Fibroblast of pulmonary artery (primary cell): ENCODE measurements at regions not wholly inside any gene's neighbourhood (a gene's known extent, or its start where the extent isn't known, plus 50 kb on each side); places are given as distances from the start of the nearest gene placed in this dataset.

ENCODE experiments used
- DNase-seq: peaks from one replicate; pipeline ENCODE4 v3.0.0-alpha.2; 2010; ENCODE audit warnings: low read depth
- H3K4me3 ChIP-seq: replicated peaks from 2 replicates; pipeline ENCODE4 v1.5.1; 2011; ENCODE audit warnings: low read depth, mild to moderate bottlenecking, control low read depth, low read length, moderate library complexity
- TF ChIP-seq, protein P1 (sequence below): IDR thresholded peaks from 2 replicates; pipeline ENCODE4 v1.5.1; 2011; ENCODE audit warnings: mild to moderate bottlenecking, control low read depth, low read length, inconsistent platforms; ENCODE audit errors: missing control alignments

DNA sequence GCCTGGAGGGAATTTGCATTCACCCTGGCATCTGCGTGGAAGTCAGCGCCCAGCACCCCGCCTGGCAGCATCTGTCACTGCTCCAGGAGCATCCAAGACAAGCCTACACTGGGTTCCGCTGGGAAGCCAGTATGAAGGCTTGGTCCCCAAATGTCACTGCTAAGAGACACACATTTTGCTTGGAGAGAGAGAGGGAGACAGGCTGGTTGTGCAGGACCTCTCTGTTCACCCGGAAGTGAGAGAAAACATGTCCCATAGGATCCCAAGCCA lies 119.5 kb downstream of the SEC23IP start:
- H3K4me3 ChIP-seq: no peak overlapping the region
- TF ChIP-seq, protein P1, sequence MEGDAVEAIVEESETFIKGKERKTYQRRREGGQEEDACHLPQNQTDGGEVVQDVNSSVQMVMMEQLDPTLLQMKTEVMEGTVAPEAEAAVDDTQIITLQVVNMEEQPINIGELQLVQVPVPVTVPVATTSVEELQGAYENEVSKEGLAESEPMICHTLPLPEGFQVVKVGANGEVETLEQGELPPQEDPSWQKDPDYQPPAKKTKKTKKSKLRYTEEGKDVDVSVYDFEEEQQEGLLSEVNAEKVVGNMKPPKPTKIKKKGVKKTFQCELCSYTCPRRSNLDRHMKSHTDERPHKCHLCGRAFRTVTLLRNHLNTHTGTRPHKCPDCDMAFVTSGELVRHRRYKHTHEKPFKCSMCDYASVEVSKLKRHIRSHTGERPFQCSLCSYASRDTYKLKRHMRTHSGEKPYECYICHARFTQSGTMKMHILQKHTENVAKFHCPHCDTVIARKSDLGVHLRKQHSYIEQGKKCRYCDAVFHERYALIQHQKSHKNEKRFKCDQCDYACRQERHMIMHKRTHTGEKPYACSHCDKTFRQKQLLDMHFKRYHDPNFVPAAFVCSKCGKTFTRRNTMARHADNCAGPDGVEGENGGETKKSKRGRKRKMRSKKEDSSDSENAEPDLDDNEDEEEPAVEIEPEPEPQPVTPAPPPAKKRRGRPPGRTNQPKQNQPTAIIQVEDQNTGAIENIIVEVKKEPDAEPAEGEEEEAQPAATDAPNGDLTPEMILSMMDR: no peak
- no peak for DNase-seq

DNA sequence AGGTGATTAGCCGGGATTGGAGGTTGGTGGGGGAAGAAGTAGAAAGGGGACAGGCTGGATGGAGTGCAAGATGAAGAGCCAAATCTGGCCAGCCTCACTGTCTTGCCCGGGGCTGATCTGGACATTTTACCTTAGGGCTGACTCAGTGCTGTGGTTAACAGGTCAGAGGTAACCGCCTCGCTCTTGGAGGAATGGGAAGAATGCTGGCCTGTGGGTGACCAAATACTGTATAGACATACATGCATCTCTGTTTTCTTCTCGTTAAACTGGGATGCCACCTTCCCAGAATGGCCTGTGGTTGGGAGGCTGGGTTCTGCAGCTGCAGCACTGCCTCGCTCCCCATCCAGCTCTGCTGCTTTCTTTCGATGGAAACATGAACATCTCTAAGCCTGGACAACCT lies 120.0 kb downstream of the SEC23IP start:
- no peak overlapping the region for H3K4me3 ChIP-seq
- DNase-seq: no peak
- TF ChIP-seq, protein P1: no peak

DNA sequence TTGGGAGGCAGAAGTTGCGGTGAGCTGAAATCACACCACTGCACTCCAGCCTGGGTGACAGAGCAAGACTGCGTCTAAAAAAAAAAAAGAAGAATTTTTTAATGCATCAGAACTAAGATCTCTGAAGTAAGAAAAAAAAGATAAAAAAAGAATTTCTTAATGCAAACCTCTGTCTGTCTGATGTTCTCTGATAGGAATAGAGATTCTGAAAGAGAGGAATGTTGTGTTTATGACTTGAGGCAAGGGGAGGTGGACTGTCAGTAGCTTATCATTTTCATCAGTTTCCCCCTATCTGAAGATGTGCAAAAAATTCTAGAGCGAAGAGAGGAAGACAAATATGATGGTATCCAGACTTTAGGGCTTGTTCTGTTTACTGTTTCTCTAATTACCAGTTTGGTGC lies 121.5 kb downstream of the SEC23IP start:
- no peak for DNase-seq
- TF ChIP-seq, protein P1: no peak
- H3K4me3 ChIP-seq: no peak overlapping the region

DNA sequence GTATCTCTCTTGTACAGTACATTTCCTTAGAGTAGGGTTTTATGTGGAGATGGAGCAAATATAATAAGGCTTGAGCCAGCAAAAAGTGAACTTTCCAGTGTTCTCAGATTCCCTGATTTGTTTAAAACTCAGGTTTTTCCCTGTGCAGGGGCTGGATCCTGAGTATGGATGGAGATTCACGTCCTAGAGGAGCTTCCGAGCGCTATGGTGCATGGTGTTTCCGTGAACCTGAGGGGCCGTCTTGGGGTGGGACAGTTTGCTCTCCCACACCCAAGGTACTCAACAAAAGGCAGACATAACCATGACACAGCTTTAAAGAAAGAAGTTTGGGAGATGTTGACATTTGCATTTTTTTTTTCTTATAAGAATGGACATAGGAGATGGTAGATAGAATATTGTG lies 122.5 kb downstream of the SEC23IP start:
- TF ChIP-seq, protein P1: no peak
- no peak overlapping the region for H3K4me3 ChIP-seq
- no peak for DNase-seq

DNA sequence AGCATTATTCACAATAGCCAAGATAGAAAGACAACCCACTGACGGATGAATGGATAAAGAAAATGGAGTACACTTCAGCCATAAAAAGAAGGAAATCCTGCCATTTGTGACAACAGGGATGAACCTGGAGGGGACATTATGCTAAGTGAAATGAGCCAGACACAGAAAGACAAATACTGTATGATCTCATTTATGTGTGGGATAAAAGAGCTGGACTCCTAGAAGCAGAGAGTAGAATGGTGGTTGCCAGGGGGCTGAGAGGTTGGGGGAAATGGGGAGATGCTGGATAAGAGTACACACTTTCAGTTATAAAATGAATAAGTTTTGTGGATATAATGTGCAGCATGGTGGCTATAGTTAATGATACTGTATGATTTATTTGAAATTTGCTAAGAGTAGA lies 124.4 kb downstream of the SEC23IP start:
- no peak overlapping the region for H3K4me3 ChIP-seq
- TF ChIP-seq, protein P1: no peak

DNA sequence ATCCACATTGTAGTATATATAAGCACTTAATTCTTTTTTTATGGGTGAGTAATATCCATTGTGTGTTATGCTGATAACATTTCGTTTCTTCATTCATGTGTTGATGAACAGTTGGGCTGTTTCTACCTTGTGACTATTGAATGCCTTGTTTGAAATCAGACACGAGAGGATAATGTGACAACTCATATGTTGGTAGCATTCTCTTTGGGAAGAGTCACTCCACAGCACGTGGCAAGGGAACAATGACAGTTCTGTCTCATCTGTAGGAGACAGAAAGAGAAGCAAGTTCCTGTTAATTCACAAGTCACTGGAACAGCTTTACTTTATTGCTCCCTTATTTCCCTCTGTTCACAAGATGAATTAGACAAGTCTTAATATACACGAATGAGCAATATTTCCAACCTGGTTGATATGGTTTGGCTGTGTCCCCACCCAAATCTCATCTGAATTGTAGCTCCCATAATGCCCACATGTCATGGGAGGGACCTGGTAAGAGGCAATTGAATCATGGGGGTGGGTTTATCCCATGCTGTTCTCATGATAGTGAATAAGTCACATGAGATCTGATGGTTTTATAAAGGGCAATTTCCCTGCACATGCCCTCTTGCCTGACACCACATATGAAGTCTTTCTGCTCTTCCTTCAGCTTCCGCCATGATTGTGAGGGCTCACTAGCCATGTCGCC lies 125.3 kb downstream of the SEC23IP start:
- no peak overlapping the region for H3K4me3 ChIP-seq
- no peak for DNase-seq
- TF ChIP-seq, protein P1: no peak

More for the DNA sequence above, 124.4 kb downstream of the SEC23IP start:
- DNase-seq: no peak

DNA sequence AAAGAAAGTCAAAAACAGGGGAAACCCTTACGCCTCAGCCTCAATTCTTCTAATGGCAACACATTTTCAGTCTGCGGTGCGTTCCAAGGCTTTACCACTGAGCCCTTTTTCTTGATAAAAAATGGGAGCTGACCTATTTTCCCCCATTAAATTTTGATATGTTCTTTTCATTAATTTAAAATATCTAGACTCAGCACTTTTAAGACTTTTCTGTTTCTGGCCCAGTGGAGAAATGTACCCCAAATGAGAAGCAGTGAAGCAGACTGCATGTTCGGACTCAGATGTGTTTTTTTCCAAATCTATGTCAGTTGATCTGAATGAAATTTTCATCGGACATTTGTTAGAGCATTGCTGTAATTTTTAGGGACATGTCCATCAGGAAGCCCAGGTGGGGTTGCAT lies 126.2 kb downstream of the SEC23IP start:
- no peak for DNase-seq
- no peak overlapping the region for H3K4me3 ChIP-seq
- TF ChIP-seq, protein P1: no peak
